OCI-LY1 (cell line): ENCODE measurements at regions not wholly inside any gene's neighbourhood (a gene's known extent, or its start where the extent isn't known, plus 50 kb on each side); places are given as distances from the start of the nearest gene placed in this dataset.

Experiments
- H2AFZ ChIP-seq: fragments of 200-600 bp; sonication (generic), shearing (Covaris generic); 2 replicates; pipeline ENCODE4 v1.6.0; 2014; ENCODE audit warnings: antibody characterized with exemption, mild to moderate bottlenecking, low read length
- H3F3A ChIP-seq: fragments of 200-600 bp; sonication (generic), shearing (Covaris generic); 2 replicates; pipeline ENCODE4 v1.6.0; 2014; ENCODE audit warnings: mild to moderate bottlenecking, antibody characterized with exemption, low read length, moderate library complexity; ENCODE audit not compliant: insufficient read depth
- H3K27ac ChIP-seq: fragments of 200-600 bp; sonication (generic); 2 replicates; pipeline ENCODE4 v1.5.1; 2014; ENCODE audit warnings: low read length, mixed run types, mild to moderate bottlenecking, low read depth; ENCODE audit not compliant: poor library complexity, severe bottlenecking
- H3K27me3 ChIP-seq: fragments of 200-600 bp; sonication (generic); 2 replicates; pipeline ENCODE4 v1.6.0; 2014; ENCODE audit warnings: antibody characterized with exemption, mild to moderate bottlenecking, low read length, moderate library complexity; ENCODE audit not compliant: insufficient read depth
- H3K36me3 ChIP-seq: fragments of 200-600 bp; sonication (generic); 2 replicates; pipeline ENCODE4 v1.6.1; 2014; ENCODE audit warnings: mild to moderate bottlenecking, antibody characterized with exemption, low read length, moderate library complexity, mixed read lengths; ENCODE audit not compliant: insufficient read depth
- H3K4me1 ChIP-seq: fragments of 200-600 bp; sonication (generic); 2 replicates; pipeline ENCODE4 v1.5.1; 2014; ENCODE audit warnings: mild to moderate bottlenecking, low read length, moderate library complexity; ENCODE audit not compliant: insufficient read depth, severe bottlenecking
- H3K4me2 ChIP-seq: fragments of 200-600 bp; sonication (generic), shearing (Covaris generic); 2 replicates; pipeline ENCODE4 v1.6.1; 2014; ENCODE audit warnings: low read length
- H3K4me3 ChIP-seq: fragments of 200-600 bp; sonication (generic); 2 replicates; pipeline ENCODE4 v1.5.1; 2014; ENCODE audit warnings: low read length, low read depth, mild to moderate bottlenecking, mixed read lengths; ENCODE audit not compliant: poor library complexity, severe bottlenecking
- H3K79me2 ChIP-seq: fragments of 200-600 bp; shearing (Covaris generic); 2 replicates; pipeline ENCODE4 v1.6.1; 2016; ENCODE audit warnings: mixed run types, low read length, mixed read lengths; ENCODE audit not compliant: insufficient read depth
- H3K9ac ChIP-seq: fragments of 200-600 bp; sonication (generic), shearing (Covaris generic); 2 replicates; pipeline ENCODE4 v1.6.1; 2014; ENCODE audit warnings: mild to moderate bottlenecking, low read length, mixed read lengths
- H3K9me2 ChIP-seq: fragments of 200-600 bp; sonication (generic), shearing (Covaris generic); 2 replicates; pipeline ENCODE4 v1.6.1; 2014; ENCODE audit warnings: low read depth, mild to moderate bottlenecking, low read length, mixed read lengths
- H3K9me3 ChIP-seq: fragments of 200-600 bp; shearing (Covaris generic); 2 replicates; pipeline ENCODE4 v1.6.1; 2014; ENCODE audit warnings: low read length, mixed read lengths
- H4K20me1 ChIP-seq: fragments of 200-600 bp; sonication (generic), shearing (Covaris generic); 2 replicates; pipeline ENCODE4 v1.6.0; 2016; ENCODE audit warnings: mild to moderate bottlenecking, low read length; ENCODE audit not compliant: insufficient read depth
- EZH2 ChIP-seq: fragments of 200-600 bp; sonication (generic), shearing (Covaris generic); IDR thresholded peaks from 2 replicates; pipeline ENCODE4 v1.8.0; 2017; ENCODE audit warnings: borderline replicate concordance, mixed run types, mild to moderate bottlenecking, antibody characterized with exemption, low read length, moderate library complexity, mixed read lengths
- TF ChIP-seq, protein P1 (sequence below): fragments of 200-600 bp; sonication (generic), shearing (Covaris generic); IDR thresholded peaks from 2 replicates; pipeline ENCODE4 v1.5.1; 2017; ENCODE audit warnings: mild to moderate bottlenecking, antibody characterized with exemption, low read length, moderate library complexity, mixed read lengths

DNA sequence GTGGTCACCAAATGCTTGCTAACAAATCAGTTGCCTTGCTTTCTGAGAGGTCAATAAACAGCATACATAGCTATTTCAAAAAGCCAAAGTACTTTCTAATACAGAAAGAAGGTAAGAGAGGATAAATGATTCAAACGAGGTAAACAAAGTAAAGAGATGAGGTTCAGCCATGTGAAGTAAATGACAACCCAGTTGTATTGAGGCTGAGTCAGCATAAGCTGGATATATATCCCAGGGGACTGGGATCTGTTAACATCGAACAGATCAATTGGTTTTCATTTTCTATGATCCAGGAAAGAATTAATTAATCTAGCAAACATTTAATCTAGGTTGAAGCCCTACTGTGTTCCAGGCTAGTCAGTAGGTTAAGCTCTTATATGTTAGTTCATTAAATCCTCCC lies 97.3 kb upstream of the GRIA3 start:
- Histone ChIP-seq H3K4me2 (no peak overlapping the region), H3K9me3 (no peaks in the 10 kb centered on the region), H3K9ac (no peak overlapping the region), H3K4me1 (no peaks in the 10 kb centered on the region), H3K4me3 (no peak overlapping the region), H3K27me3 (no peaks in the 10 kb centered on the region), H3K9me2 (no peaks in the 10 kb centered on the region), H2AFZ (no peak overlapping the region), H3K79me2 (no peaks in the 10 kb centered on the region), H3F3A (no peaks in the 10 kb centered on the region), H3K36me3 (no peaks in the 10 kb centered on the region), H4K20me1 (no peaks in the 10 kb centered on the region), H3K27ac (no peak overlapping the region)
- TF ChIP-seq EZH2 = no peak
- TF ChIP-seq, protein P1, sequence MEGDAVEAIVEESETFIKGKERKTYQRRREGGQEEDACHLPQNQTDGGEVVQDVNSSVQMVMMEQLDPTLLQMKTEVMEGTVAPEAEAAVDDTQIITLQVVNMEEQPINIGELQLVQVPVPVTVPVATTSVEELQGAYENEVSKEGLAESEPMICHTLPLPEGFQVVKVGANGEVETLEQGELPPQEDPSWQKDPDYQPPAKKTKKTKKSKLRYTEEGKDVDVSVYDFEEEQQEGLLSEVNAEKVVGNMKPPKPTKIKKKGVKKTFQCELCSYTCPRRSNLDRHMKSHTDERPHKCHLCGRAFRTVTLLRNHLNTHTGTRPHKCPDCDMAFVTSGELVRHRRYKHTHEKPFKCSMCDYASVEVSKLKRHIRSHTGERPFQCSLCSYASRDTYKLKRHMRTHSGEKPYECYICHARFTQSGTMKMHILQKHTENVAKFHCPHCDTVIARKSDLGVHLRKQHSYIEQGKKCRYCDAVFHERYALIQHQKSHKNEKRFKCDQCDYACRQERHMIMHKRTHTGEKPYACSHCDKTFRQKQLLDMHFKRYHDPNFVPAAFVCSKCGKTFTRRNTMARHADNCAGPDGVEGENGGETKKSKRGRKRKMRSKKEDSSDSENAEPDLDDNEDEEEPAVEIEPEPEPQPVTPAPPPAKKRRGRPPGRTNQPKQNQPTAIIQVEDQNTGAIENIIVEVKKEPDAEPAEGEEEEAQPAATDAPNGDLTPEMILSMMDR = no peak

DNA sequence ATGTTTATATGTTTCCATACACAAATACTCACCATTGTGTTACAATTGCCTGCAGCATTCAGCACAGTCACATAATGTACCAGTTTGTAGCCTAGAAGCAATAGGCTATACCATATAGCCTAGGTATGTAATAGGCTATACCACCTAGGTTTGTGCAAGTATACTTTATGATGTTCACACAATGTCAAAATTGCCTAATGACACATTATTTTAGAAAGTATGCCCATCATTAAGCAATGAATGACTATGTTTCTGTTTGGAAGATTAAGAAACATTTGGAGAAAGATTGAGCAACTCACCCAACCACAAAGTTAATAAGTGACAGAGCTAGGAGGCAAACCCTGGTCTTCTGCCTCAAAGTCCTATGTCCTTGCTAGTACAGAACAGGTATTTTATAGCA lies 96.8 kb upstream of the GRIA3 start:
- no peaks in the 10 kb centered on the region for H3K79me2 ChIP-seq
- H3K9ac ChIP-seq = no peak overlapping the region
- no peak overlapping the region for H2AFZ ChIP-seq
- H3F3A ChIP-seq = no peaks in the 10 kb centered on the region
- no peaks in the 10 kb centered on the region for H4K20me1 ChIP-seq
- no peaks in the 10 kb centered on the region for H3K36me3 ChIP-seq
- no peak overlapping the region for H3K4me2 ChIP-seq
- no peaks in the 10 kb centered on the region for H3K4me1 ChIP-seq
- H3K9me2 ChIP-seq = no peaks in the 10 kb centered on the region
- H3K27me3 ChIP-seq = no peaks in the 10 kb centered on the region
- H3K9me3 ChIP-seq = no peaks in the 10 kb centered on the region
- H3K4me3 ChIP-seq = no peak overlapping the region
- no peak overlapping the region for H3K27ac ChIP-seq
- no peak for TF ChIP-seq EZH2
- TF ChIP-seq, protein P1 = no peak

DNA sequence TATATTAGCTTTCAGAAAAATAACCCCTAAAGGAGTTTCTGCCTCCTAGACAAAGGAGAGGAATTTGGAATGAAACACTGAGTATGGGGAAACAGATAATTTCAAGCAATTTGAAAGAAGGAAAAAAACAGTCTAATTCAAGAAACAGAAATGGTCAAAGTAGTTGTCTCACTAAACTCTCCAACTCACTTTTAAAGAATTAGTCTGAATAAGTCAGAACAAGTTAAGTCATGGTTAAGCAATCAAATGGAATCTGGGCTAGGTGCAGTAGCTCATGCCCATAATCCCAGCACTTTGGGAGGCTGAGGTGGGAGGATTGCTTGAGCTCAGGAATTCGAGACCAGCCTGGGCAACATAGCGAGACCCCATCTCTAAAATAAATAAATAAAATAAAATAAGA lies 95.7 kb upstream of the GRIA3 start:
- Histone ChIP-seq H3K36me3 (no peaks in the 10 kb centered on the region), H3K4me2 (no peak overlapping the region), H3K9ac (no peak overlapping the region), H3K9me2 (no peaks in the 10 kb centered on the region), H3K4me1 (no peaks in the 10 kb centered on the region), H3K27me3 (no peaks in the 10 kb centered on the region), H3F3A (no peaks in the 10 kb centered on the region), H3K9me3 (no peaks in the 10 kb centered on the region), H3K27ac (no peak overlapping the region), H2AFZ (no peak overlapping the region), H3K4me3 (no peak overlapping the region), H4K20me1 (no peaks in the 10 kb centered on the region), H3K79me2 (no peaks in the 10 kb centered on the region)
- TF ChIP-seq, protein P1 = no peak
- TF ChIP-seq EZH2 = no peak
